Osteocyte (in vitro differentiated cells): ENCODE measurements at regions not wholly inside any gene's neighbourhood (a gene's known extent, or its start where the extent isn't known, plus 50 kb on each side); places are given as distances from the start of the nearest gene placed in this dataset.

Experiments
- DNase-seq: peaks from one replicate; pipeline ENCODE4 v3.0.0; 2021; ENCODE audit warnings: mixed read lengths; ENCODE audit not compliant: unreplicated experiment; ENCODE audit errors: extremely low spot score
- H3K27ac Mint-ChIP-seq: one replicate; pipeline ENCODE4 v1.8.0; 2021; ENCODE audit warnings: mild to moderate bottlenecking, mixed read lengths; ENCODE audit not compliant: unreplicated experiment
- H3K27me3 Mint-ChIP-seq: one replicate; pipeline ENCODE4 v1.8.0; 2021; ENCODE audit warnings: mixed read lengths; ENCODE audit not compliant: unreplicated experiment
- H3K36me3 Mint-ChIP-seq: one replicate; pipeline ENCODE4 v1.8.0; 2021; ENCODE audit warnings: mixed read lengths; ENCODE audit not compliant: unreplicated experiment
- H3K4me1 Mint-ChIP-seq: one replicate; pipeline ENCODE4 v1.8.0; 2021; ENCODE audit warnings: mixed read lengths; ENCODE audit not compliant: unreplicated experiment
- H3K4me3 Mint-ChIP-seq: one replicate; pipeline ENCODE4 v1.8.0; 2021; ENCODE audit warnings: mild to moderate bottlenecking, moderate library complexity, mixed read lengths; ENCODE audit not compliant: unreplicated experiment
- H3K9me3 Mint-ChIP-seq: one replicate; pipeline ENCODE4 v1.8.0; 2021; ENCODE audit warnings: mixed read lengths; ENCODE audit not compliant: unreplicated experiment
- TF ChIP-seq, protein P1 (sequence below): fragments of 200-600 bp; sonication (generic); IDR thresholded peaks from 2 replicates; pipeline ENCODE4 v1.5.0; 2021; ENCODE audit warnings: antibody characterized with exemption, mild to moderate bottlenecking, moderate library complexity

- Mint-ChIP-seq H3K4me1 (peaks cover 34% of the 10 kb centered on the region), H3K4me3 (no peak overlapping the region)
Observed at GRCh38 chr5:33079548-33079947, 361.2 kb upstream of the TARS1 start.

DNA sequence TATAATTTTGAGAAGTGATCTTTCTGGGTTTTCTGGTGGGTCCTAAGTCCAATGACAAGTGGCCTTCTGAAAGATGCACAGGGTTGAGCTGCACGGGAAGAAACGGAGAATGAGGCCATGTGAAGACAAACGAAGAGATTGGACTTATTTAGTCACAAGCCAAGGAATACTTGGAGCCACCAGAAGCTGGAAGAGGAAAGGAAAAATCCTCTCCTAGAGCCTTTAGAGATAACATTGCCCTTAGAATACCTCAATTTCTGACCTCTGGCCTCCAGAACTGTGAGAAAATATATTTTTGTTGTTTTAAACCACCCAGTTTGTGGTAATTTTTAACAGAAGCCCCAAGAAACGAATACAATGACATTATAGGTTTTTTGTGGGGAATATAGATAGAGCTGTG lies 360.5 kb upstream of the TARS1 start:
- DNase-seq, result no peak

More at GRCh38 chr5:33079548-33079947, 361.2 kb upstream of the TARS1 start:
- H3K9me3 Mint-ChIP-seq, result no peaks in the 10 kb centered on the region
- H3K27me3 Mint-ChIP-seq, result no peaks in the 10 kb centered on the region
- H3K27ac Mint-ChIP-seq, result no peak overlapping the region
- DNase-seq, result no peak
- TF ChIP-seq, protein P1, sequence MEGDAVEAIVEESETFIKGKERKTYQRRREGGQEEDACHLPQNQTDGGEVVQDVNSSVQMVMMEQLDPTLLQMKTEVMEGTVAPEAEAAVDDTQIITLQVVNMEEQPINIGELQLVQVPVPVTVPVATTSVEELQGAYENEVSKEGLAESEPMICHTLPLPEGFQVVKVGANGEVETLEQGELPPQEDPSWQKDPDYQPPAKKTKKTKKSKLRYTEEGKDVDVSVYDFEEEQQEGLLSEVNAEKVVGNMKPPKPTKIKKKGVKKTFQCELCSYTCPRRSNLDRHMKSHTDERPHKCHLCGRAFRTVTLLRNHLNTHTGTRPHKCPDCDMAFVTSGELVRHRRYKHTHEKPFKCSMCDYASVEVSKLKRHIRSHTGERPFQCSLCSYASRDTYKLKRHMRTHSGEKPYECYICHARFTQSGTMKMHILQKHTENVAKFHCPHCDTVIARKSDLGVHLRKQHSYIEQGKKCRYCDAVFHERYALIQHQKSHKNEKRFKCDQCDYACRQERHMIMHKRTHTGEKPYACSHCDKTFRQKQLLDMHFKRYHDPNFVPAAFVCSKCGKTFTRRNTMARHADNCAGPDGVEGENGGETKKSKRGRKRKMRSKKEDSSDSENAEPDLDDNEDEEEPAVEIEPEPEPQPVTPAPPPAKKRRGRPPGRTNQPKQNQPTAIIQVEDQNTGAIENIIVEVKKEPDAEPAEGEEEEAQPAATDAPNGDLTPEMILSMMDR, result no peak
- H3K36me3 Mint-ChIP-seq, result no peaks in the 10 kb centered on the region

GRCh38 chr5:33088176-33088575 lies 352.6 kb upstream of the TARS1 start:
- H3K27ac Mint-ChIP-seq, result no peak overlapping the region
- peaks cover 24% of the 10 kb centered on the region for H3K4me1 Mint-ChIP-seq
- DNase-seq, result no peak
- H3K27me3 Mint-ChIP-seq, result no peaks in the 10 kb centered on the region
- H3K36me3 Mint-ChIP-seq, result peaks cover 4% of the 10 kb centered on the region
- TF ChIP-seq, protein P1, result no peak
- H3K9me3 Mint-ChIP-seq, result peaks cover 12% of the 10 kb centered on the region
- no peak overlapping the region for H3K4me3 Mint-ChIP-seq

More for the DNA sequence above, 360.5 kb upstream of the TARS1 start:
- TF ChIP-seq, protein P1, result no peak
- no peaks in the 10 kb centered on the region for H3K27me3 Mint-ChIP-seq
- H3K9me3 Mint-ChIP-seq, result no peaks in the 10 kb centered on the region
- no peak overlapping the region for H3K27ac Mint-ChIP-seq
- peaks cover 27% of the 10 kb centered on the region for H3K4me1 Mint-ChIP-seq
- no peaks in the 10 kb centered on the region for H3K36me3 Mint-ChIP-seq
- H3K4me3 Mint-ChIP-seq, result no peak overlapping the region

DNA sequence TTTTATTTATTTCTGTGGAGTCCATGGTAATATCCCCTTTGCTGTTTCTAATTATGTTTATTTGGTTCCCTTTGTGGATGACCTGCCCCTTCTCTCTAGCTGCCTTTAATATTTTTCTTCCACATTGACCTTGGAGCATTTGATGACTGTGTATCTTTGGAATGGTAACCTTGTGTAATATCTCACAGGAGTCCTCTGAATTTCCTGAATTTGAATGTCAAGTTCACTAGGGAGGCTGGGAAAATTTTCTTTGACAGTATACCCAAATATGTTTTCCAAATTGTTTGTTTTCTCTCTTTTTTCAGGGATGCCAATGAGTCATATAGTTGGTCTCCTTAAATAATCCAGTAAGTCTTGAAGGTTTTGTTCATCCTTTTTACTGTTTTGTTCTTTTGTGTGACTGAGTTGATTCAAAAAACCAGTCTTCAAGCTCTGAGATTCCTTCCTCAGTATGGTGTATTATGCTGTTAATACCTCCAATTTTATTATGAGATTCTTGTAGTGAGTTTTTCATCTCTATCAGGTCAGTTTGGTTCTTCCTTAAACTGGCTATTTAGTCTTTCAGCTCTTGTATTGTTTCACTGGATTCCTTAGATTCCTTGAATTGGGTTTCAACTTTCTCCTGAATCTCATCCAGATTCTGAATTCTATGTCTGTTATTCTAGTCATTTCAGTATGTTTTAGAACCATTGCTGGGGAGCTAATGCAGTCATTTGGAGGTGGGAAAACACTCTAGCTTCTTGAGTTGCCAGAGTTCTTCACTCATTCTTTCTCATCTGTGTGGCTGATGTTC lies 349.0 kb upstream of the TARS1 start:
- peaks cover 4% of the 10 kb centered on the region for H3K36me3 Mint-ChIP-seq
- peak overlapping the region; percentile 8 for H3K27ac Mint-ChIP-seq
- no peak for DNase-seq
- H3K9me3 Mint-ChIP-seq, result peaks cover 12% of the 10 kb centered on the region
- no peak overlapping the region for H3K4me3 Mint-ChIP-seq
- H3K27me3 Mint-ChIP-seq, result no peaks in the 10 kb centered on the region
- TF ChIP-seq, protein P1, result no peak
- peaks cover 24% of the 10 kb centered on the region for H3K4me1 Mint-ChIP-seq

GRCh38 chr5:33092719-33093118 lies 348.0 kb upstream of the TARS1 start:
- peaks cover 24% of the 10 kb centered on the region for H3K4me1 Mint-ChIP-seq
- no peak overlapping the region for H3K27ac Mint-ChIP-seq

More at GRCh38 chr5:33092719-33093118, 348.0 kb upstream of the TARS1 start:
- TF ChIP-seq, protein P1, result no peak
- Mint-ChIP-seq H3K9me3 (peaks cover 12% of the 10 kb centered on the region), H3K27me3 (no peaks in the 10 kb centered on the region), H3K36me3 (peaks cover 4% of the 10 kb centered on the region), H3K4me3 (no peak overlapping the region)
- DNase-seq, result no peak
